Osteoblast (primary cell): ENCODE measurements at regions not wholly inside any gene's neighbourhood (a gene's known extent, or its start where the extent isn't known, plus 50 kb on each side); places are given as distances from the start of the nearest gene placed in this dataset.

ENCODE experiments used
- DNase-seq: peaks from one replicate; pipeline ENCODE4 v3.0.0; 2011; ENCODE audit warnings: low spot score, mixed read lengths; ENCODE audit not compliant: insufficient read length; ENCODE audit errors: missing footprints
- H2AFZ ChIP-seq: 2 replicates; pipeline ENCODE4 v1.6.0; 2011; ENCODE audit warnings: mild to moderate bottlenecking, low read length
- H3K27ac ChIP-seq: 2 replicates; pipeline ENCODE4 v1.5.1; 2011; ENCODE audit warnings: mild to moderate bottlenecking, low read depth, low read length, moderate library complexity
- H3K27me3 ChIP-seq: 2 replicates; pipeline ENCODE4 v1.6.0; 2012; ENCODE audit warnings: mild to moderate bottlenecking, control low read depth, inconsistent platforms, low read length, moderate library complexity; ENCODE audit not compliant: insufficient read depth
- H3K36me3 ChIP-seq: 2 replicates; pipeline ENCODE4 v1.5.1; 2011; ENCODE audit warnings: mild to moderate bottlenecking, low read length, control low read depth, moderate library complexity; ENCODE audit not compliant: insufficient read depth
- H3K4me1 ChIP-seq: 2 replicates; pipeline ENCODE4 v1.5.1; 2011; ENCODE audit warnings: mild to moderate bottlenecking, low read length, control low read depth, moderate library complexity; ENCODE audit not compliant: insufficient read depth
- H3K4me2 ChIP-seq: 2 replicates; pipeline ENCODE4 v1.6.0; 2011; ENCODE audit warnings: mild to moderate bottlenecking, low read length; ENCODE audit not compliant: insufficient read depth
- H3K4me3 ChIP-seq: fragments of 200-600 bp; sonication (generic); 3 replicates; pipeline ENCODE4 v1.5.1; 2012; ENCODE audit warnings: mild to moderate bottlenecking, low read length, inconsistent platforms; ENCODE audit not compliant: insufficient read depth
- H3K79me2 ChIP-seq: 2 replicates; pipeline ENCODE4 v1.6.0; 2012; ENCODE audit warnings: mild to moderate bottlenecking, low read length, control low read depth, inconsistent platforms; ENCODE audit not compliant: insufficient read depth
- H3K9me3 ChIP-seq: 2 replicates; pipeline ENCODE4 v1.5.1; 2011; ENCODE audit warnings: low read depth, low read length, control low read depth
- H4K20me1 ChIP-seq: 2 replicates; pipeline ENCODE4 v1.6.0; 2012; ENCODE audit warnings: mild to moderate bottlenecking, low read length, control low read depth; ENCODE audit not compliant: insufficient read depth
- TF ChIP-seq, protein P1 (sequence below): IDR thresholded peaks from 2 replicates; pipeline ENCODE4 v1.5.1; 2011; ENCODE audit warnings: mild to moderate bottlenecking, low read depth, low read length, moderate library complexity; ENCODE audit errors: extremely low read depth

DNA sequence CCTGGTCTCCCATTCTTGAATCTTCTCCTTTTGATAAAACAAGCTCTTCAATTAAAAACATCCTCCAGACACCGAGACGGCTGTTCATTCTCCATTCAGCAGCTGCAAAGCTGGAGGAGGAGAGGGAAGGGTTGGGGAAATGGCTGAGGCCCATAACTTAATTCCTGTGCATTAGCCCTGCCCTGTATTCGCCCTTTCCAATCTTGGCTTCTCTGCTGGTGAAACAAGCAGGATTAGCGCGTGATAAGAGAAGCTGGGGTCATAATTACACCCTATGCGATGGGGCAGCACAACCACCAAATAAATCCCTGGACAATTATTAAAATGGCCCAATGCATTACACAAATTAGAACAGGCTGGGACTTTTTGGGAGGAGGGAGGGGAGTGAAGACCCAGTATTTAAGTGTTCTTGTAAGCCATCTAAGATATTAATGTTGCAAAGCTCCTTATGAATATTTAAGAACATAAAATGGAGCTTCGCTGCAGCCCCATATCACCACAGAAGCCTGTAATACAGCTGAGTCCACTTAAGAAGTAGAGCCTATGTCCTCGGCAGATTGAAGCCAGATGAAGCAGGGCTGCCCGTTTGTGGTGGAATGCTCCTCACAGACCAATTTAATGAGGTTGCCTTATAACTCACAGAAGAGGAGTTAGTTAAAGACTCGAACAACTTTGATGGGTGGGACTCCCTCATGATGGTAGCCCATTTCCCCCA lies 176.6 kb upstream of the SKOR2 start:
- Histone ChIP-seq H3K79me2 (no peaks in the 10 kb centered on the region), H3K27ac (no peak overlapping the region), H2AFZ (no peak overlapping the region), H3K4me2 (no peak overlapping the region), H3K36me3 (no peaks in the 10 kb centered on the region), H3K4me3 (no peak overlapping the region), H4K20me1 (no peaks in the 10 kb centered on the region), H3K9me3 (no peaks in the 10 kb centered on the region), H3K4me1 (no peaks in the 10 kb centered on the region), H3K27me3 (no peaks in the 10 kb centered on the region)
- no peak for DNase-seq
- TF ChIP-seq, protein P1, sequence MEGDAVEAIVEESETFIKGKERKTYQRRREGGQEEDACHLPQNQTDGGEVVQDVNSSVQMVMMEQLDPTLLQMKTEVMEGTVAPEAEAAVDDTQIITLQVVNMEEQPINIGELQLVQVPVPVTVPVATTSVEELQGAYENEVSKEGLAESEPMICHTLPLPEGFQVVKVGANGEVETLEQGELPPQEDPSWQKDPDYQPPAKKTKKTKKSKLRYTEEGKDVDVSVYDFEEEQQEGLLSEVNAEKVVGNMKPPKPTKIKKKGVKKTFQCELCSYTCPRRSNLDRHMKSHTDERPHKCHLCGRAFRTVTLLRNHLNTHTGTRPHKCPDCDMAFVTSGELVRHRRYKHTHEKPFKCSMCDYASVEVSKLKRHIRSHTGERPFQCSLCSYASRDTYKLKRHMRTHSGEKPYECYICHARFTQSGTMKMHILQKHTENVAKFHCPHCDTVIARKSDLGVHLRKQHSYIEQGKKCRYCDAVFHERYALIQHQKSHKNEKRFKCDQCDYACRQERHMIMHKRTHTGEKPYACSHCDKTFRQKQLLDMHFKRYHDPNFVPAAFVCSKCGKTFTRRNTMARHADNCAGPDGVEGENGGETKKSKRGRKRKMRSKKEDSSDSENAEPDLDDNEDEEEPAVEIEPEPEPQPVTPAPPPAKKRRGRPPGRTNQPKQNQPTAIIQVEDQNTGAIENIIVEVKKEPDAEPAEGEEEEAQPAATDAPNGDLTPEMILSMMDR = no peak

DNA sequence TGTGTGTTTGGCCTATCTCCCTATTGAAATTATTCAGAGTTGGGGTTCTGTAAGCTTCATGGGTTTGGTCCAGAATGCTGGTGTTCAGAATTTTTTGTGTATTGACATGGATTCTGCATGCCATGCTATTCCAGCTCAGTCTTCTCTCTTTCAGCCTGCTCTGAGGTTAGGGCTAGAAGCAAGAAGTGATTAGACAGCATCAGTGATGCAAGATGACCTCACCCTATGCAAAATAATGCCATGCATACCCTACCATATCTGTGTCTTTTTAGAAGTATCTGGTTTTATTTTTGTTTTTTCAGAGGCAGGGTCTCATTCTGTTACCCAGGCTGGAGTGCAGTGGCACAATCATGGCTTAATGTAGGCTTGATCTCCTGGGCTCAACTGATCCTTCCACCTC lies 175.6 kb upstream of the SKOR2 start:
- no peaks in the 10 kb centered on the region for H3K79me2 ChIP-seq
- no peaks in the 10 kb centered on the region for H3K9me3 ChIP-seq
- TF ChIP-seq, protein P1 = no peak
- H3K27me3 ChIP-seq = no peaks in the 10 kb centered on the region
- no peak overlapping the region for H3K4me3 ChIP-seq
- H3K27ac ChIP-seq = no peak overlapping the region
- H2AFZ ChIP-seq = no peak overlapping the region
- no peaks in the 10 kb centered on the region for H3K36me3 ChIP-seq
- no peak overlapping the region for H3K4me2 ChIP-seq
- H3K4me1 ChIP-seq = no peaks in the 10 kb centered on the region
- no peak for DNase-seq
- no peaks in the 10 kb centered on the region for H4K20me1 ChIP-seq

DNA sequence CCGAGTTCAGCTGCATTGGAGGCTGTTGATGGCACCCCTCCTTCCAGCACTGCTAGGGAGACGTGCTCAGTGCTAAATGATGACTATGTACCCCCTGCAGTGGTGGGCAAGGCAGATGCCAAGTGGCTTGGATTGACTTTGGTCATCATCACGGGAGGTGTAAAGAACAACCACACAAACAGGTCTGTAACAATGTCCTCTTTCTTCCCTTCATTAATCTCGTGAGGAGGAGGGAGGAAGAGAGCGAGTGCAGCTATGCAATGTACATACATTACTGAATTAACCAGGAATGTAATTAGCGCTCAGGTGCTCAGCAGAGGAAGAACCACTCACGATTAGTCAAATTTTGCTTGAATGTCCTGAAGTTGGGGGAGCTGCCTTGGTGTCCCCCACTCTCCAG lies 173.9 kb upstream of the SKOR2 start:
- Histone ChIP-seq H2AFZ (no peak overlapping the region), H3K27me3 (no peaks in the 10 kb centered on the region), H3K4me1 (no peaks in the 10 kb centered on the region), H3K36me3 (no peaks in the 10 kb centered on the region), H3K4me3 (no peak overlapping the region), H4K20me1 (no peaks in the 10 kb centered on the region), H3K4me2 (no peak overlapping the region), H3K27ac (no peak overlapping the region), H3K79me2 (no peaks in the 10 kb centered on the region), H3K9me3 (no peaks in the 10 kb centered on the region)
- TF ChIP-seq, protein P1 = no peak
- no peak for DNase-seq

DNA sequence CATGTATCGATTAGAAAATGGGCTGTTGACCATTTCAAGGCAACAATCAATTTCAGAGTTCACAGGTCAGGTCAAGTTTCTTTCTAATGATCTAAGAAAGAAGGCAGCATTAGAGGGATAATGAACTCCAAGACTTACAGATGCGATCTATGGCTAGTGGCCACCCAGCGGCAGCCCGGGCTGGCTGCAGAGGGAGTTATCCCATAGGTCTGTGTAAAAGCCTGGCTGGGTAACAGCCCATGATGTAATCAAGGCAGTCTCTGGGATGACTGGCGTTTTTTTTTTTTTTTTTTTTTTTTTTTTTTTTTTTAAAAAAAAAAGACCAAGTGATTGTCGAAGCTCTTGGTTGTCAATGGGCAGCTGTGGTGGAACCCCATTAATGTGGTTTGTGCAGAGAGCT lies 171.1 kb upstream of the SKOR2 start:
- no peak for DNase-seq

More for the DNA sequence above, 171.1 kb upstream of the SKOR2 start:
- Histone ChIP-seq H3K4me3 (no peak overlapping the region), H3K79me2 (no peaks in the 10 kb centered on the region), H2AFZ (no peak overlapping the region), H4K20me1 (no peaks in the 10 kb centered on the region), H3K27me3 (no peaks in the 10 kb centered on the region), H3K9me3 (no peaks in the 10 kb centered on the region), H3K4me1 (no peaks in the 10 kb centered on the region), H3K36me3 (no peaks in the 10 kb centered on the region), H3K4me2 (no peak overlapping the region), H3K27ac (no peak overlapping the region)
- TF ChIP-seq, protein P1 = no peak
